ENCODE measurements at regions not wholly inside any gene's neighbourhood (a gene's known extent, or its start where the extent isn't known, plus 50 kb on each side); places are given as distances from the start of the nearest gene placed in this dataset.

GRCh38 chr14:86997271-86997670, 995.7 kb downstream of the GALC start (continued):
- TF ChIP-seq, protein P1, sequence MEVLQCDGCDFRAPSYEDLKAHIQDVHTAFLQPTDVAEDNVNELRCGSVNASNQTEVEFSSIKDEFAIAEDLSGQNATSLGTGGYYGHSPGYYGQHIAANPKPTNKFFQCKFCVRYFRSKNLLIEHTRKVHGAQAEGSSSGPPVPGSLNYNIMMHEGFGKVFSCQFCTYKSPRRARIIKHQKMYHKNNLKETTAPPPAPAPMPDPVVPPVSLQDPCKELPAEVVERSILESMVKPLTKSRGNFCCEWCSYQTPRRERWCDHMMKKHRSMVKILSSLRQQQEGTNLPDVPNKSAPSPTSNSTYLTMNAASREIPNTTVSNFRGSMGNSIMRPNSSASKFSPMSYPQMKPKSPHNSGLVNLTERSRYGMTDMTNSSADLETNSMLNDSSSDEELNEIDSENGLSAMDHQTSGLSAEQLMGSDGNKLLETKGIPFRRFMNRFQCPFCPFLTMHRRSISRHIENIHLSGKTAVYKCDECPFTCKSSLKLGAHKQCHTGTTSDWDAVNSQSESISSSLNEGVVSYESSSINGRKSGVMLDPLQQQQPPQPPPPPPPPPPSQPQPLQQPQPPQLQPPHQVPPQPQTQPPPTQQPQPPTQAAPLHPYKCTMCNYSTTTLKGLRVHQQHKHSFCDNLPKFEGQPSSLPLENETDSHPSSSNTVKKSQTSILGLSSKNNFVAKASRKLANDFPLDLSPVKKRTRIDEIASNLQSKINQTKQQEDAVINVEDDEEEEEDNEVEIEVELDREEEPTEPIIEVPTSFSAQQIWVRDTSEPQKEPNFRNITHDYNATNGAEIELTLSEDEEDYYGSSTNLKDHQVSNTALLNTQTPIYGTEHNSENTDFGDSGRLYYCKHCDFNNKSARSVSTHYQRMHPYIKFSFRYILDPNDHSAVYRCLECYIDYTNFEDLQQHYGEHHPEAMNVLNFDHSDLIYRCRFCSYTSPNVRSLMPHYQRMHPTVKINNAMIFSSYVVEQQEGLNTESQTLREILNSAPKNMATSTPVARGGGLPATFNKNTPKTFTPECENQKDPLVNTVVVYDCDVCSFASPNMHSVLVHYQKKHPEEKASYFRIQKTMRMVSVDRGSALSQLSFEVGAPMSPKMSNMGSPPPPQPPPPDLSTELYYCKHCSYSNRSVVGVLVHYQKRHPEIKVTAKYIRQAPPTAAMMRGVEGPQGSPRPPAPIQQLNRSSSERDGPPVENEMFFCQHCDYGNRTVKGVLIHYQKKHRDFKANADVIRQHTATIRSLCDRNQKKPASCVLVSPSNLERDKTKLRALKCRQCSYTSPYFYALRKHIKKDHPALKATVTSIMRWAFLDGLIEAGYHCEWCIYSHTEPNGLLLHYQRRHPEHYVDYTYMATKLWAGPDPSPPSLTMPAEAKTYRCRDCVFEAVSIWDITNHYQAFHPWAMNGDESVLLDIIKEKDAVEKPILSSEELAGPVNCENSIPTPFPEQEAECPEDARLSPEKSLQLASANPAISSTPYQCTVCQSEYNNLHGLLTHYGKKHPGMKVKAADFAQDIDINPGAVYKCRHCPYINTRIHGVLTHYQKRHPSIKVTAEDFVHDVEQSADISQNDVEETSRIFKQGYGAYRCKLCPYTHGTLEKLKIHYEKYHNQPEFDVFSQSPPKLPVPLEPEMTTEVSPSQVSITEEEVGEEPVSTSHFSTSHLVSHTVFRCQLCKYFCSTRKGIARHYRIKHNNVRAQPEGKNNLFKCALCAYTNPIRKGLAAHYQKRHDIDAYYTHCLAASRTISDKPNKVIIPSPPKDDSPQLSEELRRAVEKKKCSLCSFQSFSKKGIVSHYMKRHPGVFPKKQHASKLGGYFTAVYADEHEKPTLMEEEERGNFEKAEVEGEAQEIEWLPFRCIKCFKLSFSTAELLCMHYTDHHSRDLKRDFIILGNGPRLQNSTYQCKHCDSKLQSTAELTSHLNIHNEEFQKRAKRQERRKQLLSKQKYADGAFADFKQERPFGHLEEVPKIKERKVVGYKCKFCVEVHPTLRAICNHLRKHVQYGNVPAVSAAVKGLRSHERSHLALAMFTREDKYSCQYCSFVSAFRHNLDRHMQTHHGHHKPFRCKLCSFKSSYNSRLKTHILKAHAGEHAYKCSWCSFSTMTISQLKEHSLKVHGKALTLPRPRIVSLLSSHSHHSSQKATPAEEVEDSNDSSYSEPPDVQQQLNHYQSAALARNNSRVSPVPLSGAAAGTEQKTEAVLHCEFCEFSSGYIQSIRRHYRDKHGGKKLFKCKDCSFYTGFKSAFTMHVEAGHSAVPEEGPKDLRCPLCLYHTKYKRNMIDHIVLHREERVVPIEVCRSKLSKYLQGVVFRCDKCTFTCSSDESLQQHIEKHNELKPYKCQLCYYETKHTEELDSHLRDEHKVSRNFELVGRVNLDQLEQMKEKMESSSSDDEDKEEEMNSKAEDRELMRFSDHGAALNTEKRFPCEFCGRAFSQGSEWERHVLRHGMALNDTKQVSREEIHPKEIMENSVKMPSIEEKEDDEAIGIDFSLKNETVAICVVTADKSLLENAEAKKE (CRISPR knock-in tag; IDR thresholded peaks at IDR 0.05), result no peak
- TF ChIP-seq EZH2 (IDR thresholded peaks at IDR 0.05; ENCODE audit: low read depth, unreplicated experiment) (no peak), EZH2phosphoT487 (IDR thresholded peaks at IDR 0.05; ENCODE audit: unreplicated experiment) (no peak), CREB1 (CRISPR knock-in tag; IDR thresholded peaks at IDR 0.05; ENCODE audit: low read depth) (no peak), POLR2AphosphoS5 (IDR thresholded peaks at IDR 0.05; ENCODE audit: low read depth) (no peak), JUNB (IDR thresholded peaks at IDR 0.05; ENCODE audit: unreplicated experiment) (no peak), ETS1 (IDR thresholded peaks at IDR 0.05) (no peak), STAT1 (IDR thresholded peaks at IDR 0.05; ENCODE audit: unreplicated experiment) (no peak)

- H3K9me2 ChIP-seq (ENCODE audit: insufficient read depth), result peaks cover 3% of the 10 kb centered on the region; the same call in 1 of the 2 replicates
- H3K4me2 ChIP-seq, result no peak overlapping the region
- ATAC-seq, result no peak
- no peak overlapping the region for H3K4me3 ChIP-seq
- no peak overlapping the region for H2AFZ ChIP-seq
- no peak overlapping the region for H3K27ac ChIP-seq (ENCODE audit: low read depth)
- Mint-ChIP-seq H3K27ac (no peak overlapping the region), H3K4me1 (no peaks in the 10 kb centered on the region), H3K4me3 (no peak overlapping the region), H3K27me3 (ENCODE audit: insufficient read depth, low read depth, poor library complexity) (no peaks in the 10 kb centered on the region), H3K9me3 (no peaks in the 10 kb centered on the region; the same call in 2 of the 3 replicates), H3K36me3 (ENCODE audit: low read depth) (no peaks in the 10 kb centered on the region)
- H3K4me1 ChIP-seq (ENCODE audit: insufficient read depth), result no peaks in the 10 kb centered on the region
- no peaks in the 10 kb centered on the region for H3K79me2 ChIP-seq (replicated peaks; ENCODE audit: insufficient read depth)
- H4K20me1 ChIP-seq (replicated peaks; ENCODE audit: insufficient read depth), result no peaks in the 10 kb centered on the region
- no peaks in the 10 kb centered on the region for H3K27me3 ChIP-seq (ENCODE audit: insufficient read depth)
- DNase-seq (ENCODE audit: low spot score), result no peak
- H3K36me3 ChIP-seq (ENCODE audit: insufficient read depth), result no peaks in the 10 kb centered on the region
- no peaks in the 10 kb centered on the region for H3F3A ChIP-seq (replicated peaks; ENCODE audit: low read depth)
- no peak for TF ChIP-seq JUNB (IDR thresholded peaks at IDR 0.05; ENCODE audit: unreplicated experiment)
- TF ChIP-seq POLR2AphosphoS5 (IDR thresholded peaks at IDR 0.05; ENCODE audit: low read depth), result no peak
- TF ChIP-seq ETS1 (IDR thresholded peaks at IDR 0.05), result no peak
Observed at GRCh38 chr14:86990396-86990795, 1002.6 kb downstream of the GALC start.

All from GM23338 (cell line).